Panc1 (cell line): ENCODE measurements at regions not wholly inside any gene's neighbourhood (a gene's known extent, or its start where the extent isn't known, plus 50 kb on each side); places are given as distances from the start of the nearest gene placed in this dataset.

ENCODE experiments used
- ATAC-seq: fragments of 200-7000 bp; cut with Tn5 transposase; 2 replicates; pipeline ENCODE4 v1.9.1; 2020; ENCODE audit warnings: mild to moderate bottlenecking, moderate library complexity
- BruUV-seq: library from RNA; stranded (reverse); fragments of 400-500 nt; replicated peaks from 2 replicates; lab custom pipeline; 2021; lab: Mats Ljungman, UMichigan
- CTCF ChIA-PET: fragments of 300-600 bp; sonication (Branson Sonifier 250); formaldehyde crosslinking; loops from one replicate; lab custom pipeline; 2022; ENCODE audit warnings: antibody characterized with exemption; lab: Charles Lee
- POLR2A ChIA-PET: fragments of 300-600 bp; sonication (Branson Sonifier 250); formaldehyde crosslinking; loops from one replicate; lab custom pipeline; 2022; ENCODE audit warnings: antibody characterized with exemption; lab: Charles Lee
- DNase-seq: peaks from one replicate; pipeline ENCODE4 v3.0.0-alpha.2; 2010; ENCODE audit warnings: low read depth, low spot score
- H3K27ac ChIP-seq: 2 replicates; pipeline ENCODE4 v1.5.1; 2011; ENCODE audit warnings: mild to moderate bottlenecking, low read length, inconsistent platforms
- H3K27me3 ChIP-seq: fragments of 200-500 bp; sonication (Bioruptor generic); 2 replicates; pipeline ENCODE4 v1.6.0; 2014; ENCODE audit warnings: low read length, inconsistent platforms; ENCODE audit not compliant: control insufficient read depth, insufficient read depth
- H3K36me3 ChIP-seq: fragments of 200-500 bp; sonication (Bioruptor generic); 2 replicates; pipeline ENCODE4 v1.5.1; 2014; ENCODE audit warnings: inconsistent platforms, mild to moderate bottlenecking, low read length, moderate library complexity; ENCODE audit not compliant: control insufficient read depth, insufficient read depth
- H3K4me1 ChIP-seq: 2 replicates; pipeline ENCODE4 v1.5.1; 2011; ENCODE audit warnings: inconsistent platforms, mild to moderate bottlenecking, low read length, moderate library complexity; ENCODE audit not compliant: control insufficient read depth, insufficient read depth
- H3K4me3 ChIP-seq, 2 experiments: 2 replicates each; pipeline ENCODE4 v1.5.1; 2011 to 2012; ENCODE audit warnings: low read depth in 2 of 2, low read length in 2 of 2, mild to moderate bottlenecking in 2 of 2, inconsistent platforms in 1 of 2, moderate library complexity in 1 of 2
- H3K9me3 ChIP-seq: fragments of 200-500 bp; sonication (Bioruptor generic); 2 replicates; pipeline ENCODE4 v1.5.1; 2014; ENCODE audit warnings: low read depth, mild to moderate bottlenecking, inconsistent platforms, low read length, moderate library complexity; ENCODE audit not compliant: control insufficient read depth, insufficient read depth
- CTCF ChIP-seq: fragments of 450-650 bp; IDR thresholded peaks from 2 replicates; pipeline ENCODE4 v1.5.1; 2017; ENCODE audit warnings: mild to moderate bottlenecking
- POLR2AphosphoS5 ChIP-seq: IDR thresholded peaks from 2 replicates; pipeline ENCODE4 v1.6.1; 2012; ENCODE audit warnings: mild to moderate bottlenecking, low read depth, low read length, moderate library complexity
- REST ChIP-seq, 2 experiments: IDR thresholded peaks; 2 replicates each; pipeline ENCODE4 v1.6.1; 2011 to 2012; ENCODE audit warnings: low read depth in 2 of 2, control low read depth in 1 of 2, low read length in 1 of 2, mild to moderate bottlenecking in 1 of 2, moderate library complexity in 1 of 2; ENCODE audit not compliant: insufficient read depth in 1 of 2
- SIN3A ChIP-seq: IDR thresholded peaks from 2 replicates; pipeline ENCODE4 v1.6.1; 2012; ENCODE audit warnings: low read depth, mild to moderate bottlenecking, low read length, moderate library complexity, borderline replicate concordance; ENCODE audit not compliant: insufficient read depth
- TCF7L2 ChIP-seq: IDR thresholded peaks from 2 replicates; pipeline ENCODE4 v1.6.1; 2011; ENCODE audit warnings: mild to moderate bottlenecking, low read depth, low read length, inconsistent platforms
- in situ Hi-C: cut with HindIII; loops from 2 replicates; pipeline ENCODE4 v1.10.0; 2016; ENCODE audit warnings: low sequenced_read_pairs, low pct_unique_long_range_greater_than_20kb
- intact Hi-C: fragments of 100-400 bp; cut with micrococcal nuclease; formaldehyde crosslinking; loops from one replicate; pipeline ENCODE4 v1.10.0; 2022; ENCODE audit not compliant: unreplicated experiment

GRCh38 chr18:1446765-1447164, 542.1 kb downstream of the ADCYAP1 start:
- no peak overlapping the region for H3K27ac ChIP-seq
- no peak for DNase-seq
- in situ Hi-C loops (no loop called here), intact Hi-C loops (no loop called here)
- ATAC-seq, result no peak
- no TSS peak for BruUV-seq
- no peak overlapping the region for H3K4me3 ChIP-seq
- POLR2A ChIA-PET, result no interaction called here
- H3K36me3 ChIP-seq, result no peaks in the 10 kb centered on the region
- no peaks in the 10 kb centered on the region for H3K4me1 ChIP-seq
- CTCF ChIA-PET, result no interaction called here
- no peaks in the 10 kb centered on the region for H3K9me3 ChIP-seq
- TF ChIP-seq CTCF (no peak), SIN3A (no peak), REST (IDR thresholded peaks at IDR 0.05; ENCODE audit: insufficient read depth in 1 of 2, low read depth in 2 of 2, low read length in 1 of 2) (no peak), TCF7L2 (no peak), POLR2AphosphoS5 (no peak)
- no peaks in the 10 kb centered on the region for H3K27me3 ChIP-seq

GRCh38 chr18:1452821-1453220, 548.1 kb downstream of the ADCYAP1 start:
- H3K27ac ChIP-seq, result no peak overlapping the region
- no peak overlapping the region for H3K4me3 ChIP-seq
- TF ChIP-seq CTCF (no peak), TCF7L2 (no peak), SIN3A (no peak), POLR2AphosphoS5 (no peak), REST (IDR thresholded peaks at IDR 0.05; ENCODE audit: insufficient read depth in 1 of 2, low read depth in 2 of 2, low read length in 1 of 2) (no peak)
- intact Hi-C loops, result no loop called here
- POLR2A ChIA-PET, result no interaction called here
- no peaks in the 10 kb centered on the region for H3K4me1 ChIP-seq
- no peaks in the 10 kb centered on the region for H3K36me3 ChIP-seq
- DNase-seq (no peak), ATAC-seq (no peak)
- H3K9me3 ChIP-seq, result no peaks in the 10 kb centered on the region
- in situ Hi-C loops, result no loop called here
- H3K27me3 ChIP-seq, result no peaks in the 10 kb centered on the region
- CTCF ChIA-PET, result interaction anchor here (0.7 kb wide), 1 partner anchor 93 kb away, joined by 4 read pairs; no protein-coding TSS in a partner anchor
- no TSS peak for BruUV-seq
